HFFc6 (cell line): ENCODE measurements at regions not wholly inside any gene's neighbourhood (a gene's known extent, or its start where the extent isn't known, plus 50 kb on each side); places are given as distances from the start of the nearest gene placed in this dataset.

Experiments
- DNase-seq: peaks from one replicate; pipeline ENCODE4 v3.0.0-alpha.2; 2018
- H3K27ac Mint-ChIP-seq: 2 replicates; pipeline ENCODE4 v1.8.0; 2020; ENCODE audit warnings: mild to moderate bottlenecking, mixed read lengths
- H3K27me3 Mint-ChIP-seq: 2 replicates; pipeline ENCODE4 v1.8.0; 2021; ENCODE audit warnings: mild to moderate bottlenecking, moderate library complexity, mixed read lengths; ENCODE audit not compliant: insufficient read depth
- H3K36me3 Mint-ChIP-seq: 2 replicates; pipeline ENCODE4 v1.8.0; 2021; ENCODE audit warnings: low read depth, mixed read lengths
- H3K4me1 Mint-ChIP-seq: 2 replicates; pipeline ENCODE4 v1.8.0; 2020; ENCODE audit warnings: low read depth, mixed read lengths
- H3K4me3 Mint-ChIP-seq: 2 replicates; pipeline ENCODE4 v1.8.0; 2020; ENCODE audit warnings: mild to moderate bottlenecking, moderate library complexity, mixed read lengths
- H3K9me3 Mint-ChIP-seq: 2 replicates; pipeline ENCODE4 v1.8.0; 2020; ENCODE audit warnings: mild to moderate bottlenecking, mixed read lengths
- TF ChIP-seq, protein P1 (sequence below): fragments of 200-600 bp; sonication (generic); IDR thresholded peaks from 2 replicates; pipeline ENCODE4 v1.5.0; 2021; ENCODE audit warnings: antibody characterized with exemption, mild to moderate bottlenecking

DNA sequence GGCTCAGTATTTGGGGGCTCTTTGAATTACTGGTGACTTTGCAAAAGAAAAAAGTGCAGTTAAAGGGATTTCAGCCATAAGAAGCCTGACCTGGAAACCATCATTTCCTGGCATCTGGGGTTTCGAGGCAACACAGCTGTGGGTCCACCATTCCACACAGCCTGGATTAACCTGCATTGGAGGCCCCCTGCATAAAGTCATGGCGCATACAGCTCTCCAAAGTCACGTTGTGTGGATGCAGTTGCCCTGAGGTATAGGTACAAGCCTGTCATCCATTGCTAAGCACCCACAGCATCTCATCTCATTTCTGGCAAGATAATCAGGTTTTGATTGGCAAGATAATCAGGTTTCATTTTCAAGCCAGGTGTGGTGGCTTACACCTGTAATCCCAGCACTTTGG, 54.5 kb upstream of the TAGAP start:
- Mint-ChIP-seq H3K27me3 (peaks cover 48% of the 10 kb centered on the region), H3K36me3 (no peaks in the 10 kb centered on the region), H3K4me3 (no peak overlapping the region), H3K9me3 (no peaks in the 10 kb centered on the region), H3K4me1 (no peaks in the 10 kb centered on the region; the same call in 1 of the 2 replicates), H3K27ac (no peak overlapping the region)
- TF ChIP-seq, protein P1, sequence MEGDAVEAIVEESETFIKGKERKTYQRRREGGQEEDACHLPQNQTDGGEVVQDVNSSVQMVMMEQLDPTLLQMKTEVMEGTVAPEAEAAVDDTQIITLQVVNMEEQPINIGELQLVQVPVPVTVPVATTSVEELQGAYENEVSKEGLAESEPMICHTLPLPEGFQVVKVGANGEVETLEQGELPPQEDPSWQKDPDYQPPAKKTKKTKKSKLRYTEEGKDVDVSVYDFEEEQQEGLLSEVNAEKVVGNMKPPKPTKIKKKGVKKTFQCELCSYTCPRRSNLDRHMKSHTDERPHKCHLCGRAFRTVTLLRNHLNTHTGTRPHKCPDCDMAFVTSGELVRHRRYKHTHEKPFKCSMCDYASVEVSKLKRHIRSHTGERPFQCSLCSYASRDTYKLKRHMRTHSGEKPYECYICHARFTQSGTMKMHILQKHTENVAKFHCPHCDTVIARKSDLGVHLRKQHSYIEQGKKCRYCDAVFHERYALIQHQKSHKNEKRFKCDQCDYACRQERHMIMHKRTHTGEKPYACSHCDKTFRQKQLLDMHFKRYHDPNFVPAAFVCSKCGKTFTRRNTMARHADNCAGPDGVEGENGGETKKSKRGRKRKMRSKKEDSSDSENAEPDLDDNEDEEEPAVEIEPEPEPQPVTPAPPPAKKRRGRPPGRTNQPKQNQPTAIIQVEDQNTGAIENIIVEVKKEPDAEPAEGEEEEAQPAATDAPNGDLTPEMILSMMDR, result no peak
- DNase-seq, result no peak

DNA sequence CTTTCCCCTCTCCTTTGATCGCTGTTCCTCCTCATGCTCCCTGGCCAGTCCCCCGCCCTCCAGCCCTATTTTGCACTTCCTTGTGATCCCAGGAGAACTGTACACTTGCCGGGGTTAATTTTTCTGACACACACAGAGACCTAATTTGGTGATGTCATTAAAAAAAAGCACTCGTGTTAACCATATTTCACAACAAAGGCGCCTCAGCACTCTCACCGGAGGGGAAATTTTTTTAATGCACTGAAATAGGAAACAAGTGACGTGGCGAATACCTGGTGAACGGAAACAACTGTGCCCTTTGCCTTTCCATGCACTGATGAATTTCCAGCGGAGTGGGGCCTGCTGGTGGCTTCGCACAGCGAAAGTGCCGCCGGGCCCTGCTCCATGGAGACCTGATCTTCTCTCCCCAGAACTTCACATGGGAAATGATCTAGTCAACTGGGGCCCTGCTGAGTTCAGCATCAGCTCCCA, 53.9 kb upstream of the TAGAP start:
- no peak for DNase-seq
- Mint-ChIP-seq H3K27me3 (peaks cover 43% of the 10 kb centered on the region), H3K4me1 (no peaks in the 10 kb centered on the region; the same call in 1 of the 2 replicates), H3K9me3 (no peaks in the 10 kb centered on the region), H3K27ac (no peak overlapping the region), H3K36me3 (no peaks in the 10 kb centered on the region), H3K4me3 (no peak overlapping the region)
- TF ChIP-seq, protein P1, result no peak

DNA sequence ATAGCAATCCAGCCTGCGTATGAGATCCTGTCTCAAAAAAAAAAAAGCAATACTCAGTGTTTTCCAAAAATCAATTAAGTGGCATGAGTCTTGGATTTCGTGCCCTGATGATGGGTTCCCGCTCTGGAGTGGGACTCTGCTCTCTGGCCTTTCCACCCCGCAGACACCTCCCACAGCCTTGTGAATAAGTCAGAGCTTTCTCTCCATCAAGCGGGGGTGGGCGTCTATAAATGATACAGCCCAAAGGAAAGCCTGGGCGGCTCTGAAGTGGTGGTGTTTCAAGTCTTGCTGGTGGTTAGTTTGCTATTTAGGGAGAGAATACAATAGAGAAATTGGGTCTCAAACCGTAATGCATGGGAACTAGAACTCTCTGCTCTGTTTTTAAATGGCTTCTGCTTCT, 52.5 kb upstream of the TAGAP start:
- no peaks in the 10 kb centered on the region for H3K9me3 Mint-ChIP-seq
- no peak for DNase-seq
- H3K4me1 Mint-ChIP-seq, result no peaks in the 10 kb centered on the region; the same call in 1 of the 2 replicates
- TF ChIP-seq, protein P1, result no peak
- H3K4me3 Mint-ChIP-seq, result no peak overlapping the region
- H3K36me3 Mint-ChIP-seq, result no peaks in the 10 kb centered on the region
- peaks cover 33% of the 10 kb centered on the region for H3K27me3 Mint-ChIP-seq
- H3K27ac Mint-ChIP-seq, result no peak overlapping the region

DNA sequence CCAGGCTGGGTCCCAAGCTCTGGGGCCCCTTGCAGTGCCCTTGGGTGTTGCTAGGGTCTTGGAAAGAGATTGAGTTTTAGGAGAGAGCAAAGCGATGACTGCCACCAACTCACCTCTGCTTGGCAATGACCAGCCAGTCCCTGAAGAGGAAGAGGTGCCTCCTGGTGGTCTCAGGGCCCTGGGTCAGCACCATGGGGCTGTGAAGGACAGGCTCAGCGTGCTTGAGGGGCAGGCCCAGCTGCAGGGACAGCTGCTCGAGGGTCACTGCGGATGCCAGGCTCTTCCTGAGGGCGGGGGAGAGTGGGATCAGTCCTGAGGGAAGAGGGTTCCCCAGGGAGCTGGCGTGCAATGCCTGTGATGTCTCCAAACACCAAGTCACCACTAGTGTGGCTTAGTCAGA, 50.8 kb upstream of the TAGAP start:
- H3K36me3 Mint-ChIP-seq, result no peaks in the 10 kb centered on the region
- no peaks in the 10 kb centered on the region for H3K9me3 Mint-ChIP-seq
- no peak overlapping the region for H3K4me3 Mint-ChIP-seq
- no peak for DNase-seq
- no peak overlapping the region for H3K27ac Mint-ChIP-seq
- no peaks in the 10 kb centered on the region; the same call in 1 of the 2 replicates for H3K4me1 Mint-ChIP-seq
- TF ChIP-seq, protein P1, result no peak
- peaks cover 25% of the 10 kb centered on the region for H3K27me3 Mint-ChIP-seq

DNA sequence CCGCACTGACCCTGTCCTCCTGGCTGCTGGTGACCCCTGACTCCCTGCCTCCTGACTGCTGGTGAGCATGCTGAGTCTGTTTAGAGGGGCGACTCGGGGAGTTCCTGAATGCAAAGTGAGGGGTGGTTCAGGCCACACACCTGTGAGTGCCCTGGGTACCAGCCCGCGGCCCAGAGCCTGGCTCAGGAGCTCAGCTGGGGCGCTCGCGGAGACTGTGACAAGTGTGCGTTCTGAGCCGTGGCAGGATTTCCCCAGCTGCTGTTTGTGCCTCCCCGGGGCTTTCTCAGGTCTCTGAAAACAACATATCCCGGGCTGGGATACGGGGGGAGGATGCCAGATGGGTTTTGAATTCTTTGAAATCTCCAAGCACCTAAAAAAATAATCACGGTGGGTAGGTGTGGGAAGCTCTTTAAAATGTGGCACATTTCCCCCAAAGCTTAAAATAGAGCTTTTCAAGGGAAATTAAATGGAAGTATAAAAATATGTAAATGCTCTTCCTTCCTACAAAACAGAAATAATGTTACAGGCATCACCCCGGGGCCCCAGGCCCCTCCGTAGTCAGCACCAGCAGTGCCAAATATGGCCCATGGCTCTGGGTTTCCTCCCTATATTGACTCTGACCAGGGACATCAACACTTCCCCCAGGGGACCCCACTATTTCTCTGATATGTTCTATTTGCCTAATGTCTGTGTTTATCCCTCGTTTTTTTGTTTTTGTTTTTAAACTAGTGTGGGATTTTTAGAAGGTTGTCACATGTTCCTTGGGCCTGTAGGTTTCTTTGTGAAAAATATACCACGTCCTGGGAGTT, 49.9 kb upstream of the TAGAP start:
- Mint-ChIP-seq H3K27me3 (peaks cover 26% of the 10 kb centered on the region), H3K36me3 (no peaks in the 10 kb centered on the region), H3K27ac (no peak overlapping the region), H3K4me1 (no peaks in the 10 kb centered on the region; the same call in 1 of the 2 replicates), H3K9me3 (no peaks in the 10 kb centered on the region), H3K4me3 (no peak overlapping the region)
- DNase-seq, result no peak
- TF ChIP-seq, protein P1, result no peak
